Natural killer cell (primary cell): ENCODE measurements at regions not wholly inside any gene's neighbourhood (a gene's known extent, or its start where the extent isn't known, plus 50 kb on each side); places are given as distances from the start of the nearest gene placed in this dataset.
A peak's percentile ranks its signal among the peaks of the same experiment; 100 is the strongest.

ENCODE experiments used
- ATAC-seq, 3 donors: fragments of 150-1000 bp in 2 of 3; fragments of 200-7000 bp in 1 of 3; cut with Tn5 transposase; 1 replicate in 1 of 3; 2 replicates in 2 of 3; pipeline ENCODE4 v1.10.0; 2021; ENCODE audit warnings: mild to moderate bottlenecking in 2 of 3, moderate library complexity in 2 of 3
- DNase-seq, 2 donors: peaks; one replicate each; pipeline versions ENCODE4 v3.0.0 to v3.0.0-alpha.2; 2013 to 2021; ENCODE audit warnings: mixed read lengths in 1 of 2
- H3K27ac ChIP-seq: one replicate; pipeline ENCODE4 v1.5.1; 2013; ENCODE audit warnings: mild to moderate bottlenecking, low read length
- H3K27me3 ChIP-seq: one replicate; pipeline ENCODE4 v1.6.1; 2013; ENCODE audit warnings: low read length; ENCODE audit not compliant: control insufficient read depth, insufficient read depth
- H3K36me3 ChIP-seq: one replicate; pipeline ENCODE4 v1.6.1; 2013; ENCODE audit warnings: low read length; ENCODE audit not compliant: control insufficient read depth, insufficient read depth
- H3K4me1 ChIP-seq: one replicate; pipeline ENCODE4 v1.6.1; 2013; ENCODE audit warnings: low read length; ENCODE audit not compliant: control insufficient read depth, insufficient read depth
- H3K4me3 ChIP-seq: one replicate; pipeline ENCODE4 v1.5.1; 2013; ENCODE audit warnings: low read length
- H3K9me3 ChIP-seq: one replicate; pipeline ENCODE4 v1.6.1; 2013; ENCODE audit warnings: low read length; ENCODE audit not compliant: control insufficient read depth, insufficient read depth
- H3K27ac Mint-ChIP-seq, 2 donors: one replicate each; pipeline ENCODE4 v1.8.0; 2022; ENCODE audit warnings: mild to moderate bottlenecking in 2 of 2, mixed read lengths in 2 of 2, moderate library complexity in 1 of 2
- H3K27me3 Mint-ChIP-seq, 2 donors: one replicate each; pipeline ENCODE4 v1.8.0; 2022; ENCODE audit warnings: low read depth in 2 of 2, mixed read lengths in 2 of 2
- H3K36me3 Mint-ChIP-seq: one replicate; pipeline ENCODE4 v1.8.0; 2022; ENCODE audit warnings: mixed read lengths
- H3K4me1 Mint-ChIP-seq, 2 donors: one replicate each; pipeline ENCODE4 v1.8.0; 2022; ENCODE audit warnings: mixed read lengths in 2 of 2
- H3K4me3 Mint-ChIP-seq: one replicate; pipeline ENCODE4 v1.8.0; 2022; ENCODE audit warnings: mild to moderate bottlenecking, moderate library complexity, mixed read lengths
- H3K9me3 Mint-ChIP-seq, 2 donors: one replicate each; pipeline ENCODE4 v1.8.0; 2022; ENCODE audit warnings: mixed read lengths in 2 of 2
- CTCF ChIP-seq: fragments of 200-600 bp; IDR thresholded peaks from one replicate; pipeline ENCODE4 v1.8.0; 2022; ENCODE audit warnings: antibody characterized with exemption
- WGBS: methylation state at CpG from one replicate; pipeline ENCODE4 v1.1.7; 2013; ENCODE audit warnings: missing lambda C conversion rate; ENCODE audit not compliant: insufficient coverage; 5-methylcytosine and 5-hydroxymethylcytosine counted together
- intact Hi-C: fragments of 100-400 bp; cut with micrococcal nuclease; formaldehyde crosslinking; loops from one replicate; pipeline ENCODE4 v1.14.2; 2022

GRCh38 chr6:153237670-153238069 lies 106.6 kb upstream of the RGS17 start:
- no peaks in the 10 kb centered on the region for H3K9me3 Mint-ChIP-seq
- peaks cover 14 to 28% of the 10 kb centered on the region in 2 donors for H3K27me3 Mint-ChIP-seq
- Histone ChIP-seq H3K9me3 (no peaks in the 10 kb centered on the region), H3K27ac (no peak overlapping the region), H3K4me1 (no peaks in the 10 kb centered on the region), H3K4me3 (no peak overlapping the region), H3K27me3 (no peaks in the 10 kb centered on the region), H3K36me3 (no peaks in the 10 kb centered on the region)
- H3K27ac Mint-ChIP-seq: no peak overlapping the region
- no peak for ATAC-seq
- intact Hi-C loops: no loop called here
- no peak for DNase-seq
- H3K36me3 Mint-ChIP-seq: no peaks in the 10 kb centered on the region
- 80% methylated on average over 1 of the region's 3 CpGs for WGBS
- TF ChIP-seq CTCF: no peak
- H3K4me1 Mint-ChIP-seq: no peaks in the 10 kb centered on the region
- H3K4me3 Mint-ChIP-seq: no peak overlapping the region

DNA sequence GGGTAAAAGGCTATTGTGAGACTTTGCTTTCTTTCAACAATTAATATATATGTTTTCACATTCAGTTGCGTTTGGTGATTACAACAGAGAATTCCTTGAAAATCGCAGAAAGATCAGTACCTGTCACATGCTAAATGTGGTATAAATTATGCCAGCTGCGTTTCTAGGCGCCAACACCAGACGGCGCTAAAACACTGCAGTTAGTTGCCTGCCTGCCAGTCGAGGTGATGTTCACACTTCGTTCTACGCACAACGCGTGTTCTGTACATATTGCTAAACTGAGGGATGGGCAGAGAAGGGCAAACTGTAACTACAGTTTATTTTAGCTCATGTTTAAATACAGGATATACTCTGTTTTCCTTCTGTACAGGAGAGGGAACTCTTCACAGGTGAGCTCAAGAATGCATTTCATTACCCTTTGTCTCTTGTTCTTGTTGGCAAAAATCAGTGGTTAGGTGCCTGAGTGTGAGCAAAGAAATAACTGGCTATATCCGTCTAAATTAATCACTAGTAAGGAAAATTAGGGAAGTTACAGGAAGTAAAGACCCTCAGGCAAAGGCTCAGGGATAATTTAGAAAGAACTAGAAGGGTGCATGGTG lies 100.1 kb upstream of the RGS17 start:
- no peaks in the 10 kb centered on the region for H3K9me3 Mint-ChIP-seq
- Histone ChIP-seq H3K27ac (no peak overlapping the region), H3K9me3 (no peaks in the 10 kb centered on the region), H3K36me3 (no peaks in the 10 kb centered on the region), H3K4me1 (no peaks in the 10 kb centered on the region), H3K4me3 (no peak overlapping the region), H3K27me3 (no peaks in the 10 kb centered on the region)
- WGBS: 18% methylated on average over 12 of the region's 12 CpGs
- DNase-seq: peak in 1 of 2 donors; percentile 8
- peaks cover 0 to 5% of the 10 kb centered on the region in 2 donors for H3K4me1 Mint-ChIP-seq
- H3K36me3 Mint-ChIP-seq: no peaks in the 10 kb centered on the region
- peaks cover 0 to 6% of the 10 kb centered on the region in 2 donors for H3K27me3 Mint-ChIP-seq
- peak in 1 of 3 donors; percentile 69 for ATAC-seq
- intact Hi-C loops: no loop called here
- H3K4me3 Mint-ChIP-seq: no peak overlapping the region
- H3K27ac Mint-ChIP-seq: no peak overlapping the region
- TF ChIP-seq CTCF: peak; percentile 59

- TF ChIP-seq CTCF: no peak
- Histone ChIP-seq H3K4me3 (no peak overlapping the region), H3K27me3 (no peaks in the 10 kb centered on the region), H3K9me3 (no peaks in the 10 kb centered on the region), H3K27ac (no peak overlapping the region), H3K36me3 (no peaks in the 10 kb centered on the region), H3K4me1 (no peaks in the 10 kb centered on the region)
- 92% methylated on average over 2 of the region's 3 CpGs for WGBS
- peaks cover 0 to 13% of the 10 kb centered on the region in 2 donors for H3K27me3 Mint-ChIP-seq
- H3K4me3 Mint-ChIP-seq: no peak overlapping the region
- H3K4me1 Mint-ChIP-seq: no peaks in the 10 kb centered on the region
- H3K9me3 Mint-ChIP-seq: no peaks in the 10 kb centered on the region
- intact Hi-C loops: no loop called here
- ATAC-seq: no peak
- no peak overlapping the region for H3K27ac Mint-ChIP-seq
- no peaks in the 10 kb centered on the region for H3K36me3 Mint-ChIP-seq
- DNase-seq: no peak
Measured at GRCh38 chr6:153218184-153218792, 87.2 kb upstream of the RGS17 start.

GRCh38 chr6:153216789-153217188 lies 85.7 kb upstream of the RGS17 start:
- no peaks in the 10 kb centered on the region for H3K9me3 ChIP-seq
- Mint-ChIP-seq H3K27me3 (peaks cover 0 to 13% of the 10 kb centered on the region in 2 donors), H3K36me3 (no peaks in the 10 kb centered on the region), H3K27ac (no peak overlapping the region), H3K9me3 (no peaks in the 10 kb centered on the region), H3K4me3 (no peak overlapping the region), H3K4me1 (no peaks in the 10 kb centered on the region)
- H3K36me3 ChIP-seq: no peaks in the 10 kb centered on the region
- no peaks in the 10 kb centered on the region for H3K27me3 ChIP-seq
- H3K4me3 ChIP-seq: no peak overlapping the region
- WGBS: 73% methylated on average over 2 of the region's 2 CpGs
- ATAC-seq: no peak
- TF ChIP-seq CTCF: no peak
- no peak for DNase-seq
- no peaks in the 10 kb centered on the region for H3K4me1 ChIP-seq
- H3K27ac ChIP-seq: no peak overlapping the region
- intact Hi-C loops: no loop called here
